Colonic mucosa (tissue), 4 donors: ENCODE measurements at regions not wholly inside any gene's neighbourhood (a gene's known extent, or its start where the extent isn't known, plus 50 kb on each side); places are given as distances from the start of the nearest gene placed in this dataset.

Experiments used
- DNase-seq: peaks from one replicate; pipeline ENCODE4 v3.0.0-alpha.2; 2020
- H3K27ac ChIP-seq: fragments of 200-600 bp; one replicate; pipeline ENCODE4 v1.8.0; 2021
- H3K27me3 ChIP-seq: fragments of 200-600 bp; one replicate; pipeline ENCODE4 v1.8.0; 2021
- H3K36me3 ChIP-seq: fragments of 200-600 bp; one replicate; pipeline ENCODE4 v1.8.0; 2021
- H3K4me1 ChIP-seq: fragments of 200-600 bp; one replicate; pipeline ENCODE4 v1.8.0; 2021; ENCODE audit warnings: mild to moderate bottlenecking
- H3K4me3 ChIP-seq: fragments of 200-600 bp; one replicate; pipeline ENCODE4 v1.8.0; 2021
- H3K9ac ChIP-seq, 2 donors: one replicate each; pipeline ENCODE4 v1.7.0; 2013; ENCODE audit warnings: control low read depth in 2 of 2, low read depth in 2 of 2, low read length in 2 of 2
- H3K9me3 ChIP-seq: fragments of 200-600 bp; one replicate; pipeline ENCODE4 v1.8.0; 2021
- intact Hi-C: fragments of 100-400 bp; cut with DNase I; formaldehyde crosslinking; loops from one replicate; pipeline ENCODE4 v1.14.1; 2022
- TF ChIP-seq, protein P1 (sequence below): fragments of 200-600 bp; IDR thresholded peaks from one replicate; pipeline ENCODE4 v1.8.0; 2022; ENCODE audit warnings: antibody characterized with exemption, mild to moderate bottlenecking
- donor health status: healthy.
- donor health status: DM: no; HTN: no; CAD: no.
- donor health status: DM: no; HTN: no; CAD: no.

DNA sequence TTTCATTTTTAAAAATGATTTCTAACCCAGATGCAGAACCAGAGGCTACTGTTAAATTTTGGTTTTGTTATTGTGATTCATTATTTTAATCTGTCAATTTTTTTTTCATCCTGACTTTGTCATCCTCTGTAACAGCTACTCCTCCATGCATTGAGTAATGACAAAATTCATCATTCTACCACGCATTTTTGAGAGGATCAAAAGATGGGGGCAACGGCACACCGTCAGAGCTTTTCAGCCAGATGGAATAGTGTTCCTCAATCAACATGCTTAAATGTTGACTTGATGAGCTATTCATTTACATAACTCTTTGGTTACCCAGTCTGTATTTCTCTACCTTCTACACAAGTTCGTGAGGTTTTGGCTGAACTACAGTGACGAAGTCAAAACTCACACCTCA, 486.3 kb downstream of the EFNB2 start:
- Histone ChIP-seq H3K9ac (no peak overlapping the region), H3K27me3 (no peaks in the 10 kb centered on the region), H3K4me3 (no peak overlapping the region), H3K36me3 (no peaks in the 10 kb centered on the region), H3K4me1 (no peaks in the 10 kb centered on the region), H3K9me3 (no peaks in the 10 kb centered on the region), H3K27ac (no peak overlapping the region)
- TF ChIP-seq, protein P1, sequence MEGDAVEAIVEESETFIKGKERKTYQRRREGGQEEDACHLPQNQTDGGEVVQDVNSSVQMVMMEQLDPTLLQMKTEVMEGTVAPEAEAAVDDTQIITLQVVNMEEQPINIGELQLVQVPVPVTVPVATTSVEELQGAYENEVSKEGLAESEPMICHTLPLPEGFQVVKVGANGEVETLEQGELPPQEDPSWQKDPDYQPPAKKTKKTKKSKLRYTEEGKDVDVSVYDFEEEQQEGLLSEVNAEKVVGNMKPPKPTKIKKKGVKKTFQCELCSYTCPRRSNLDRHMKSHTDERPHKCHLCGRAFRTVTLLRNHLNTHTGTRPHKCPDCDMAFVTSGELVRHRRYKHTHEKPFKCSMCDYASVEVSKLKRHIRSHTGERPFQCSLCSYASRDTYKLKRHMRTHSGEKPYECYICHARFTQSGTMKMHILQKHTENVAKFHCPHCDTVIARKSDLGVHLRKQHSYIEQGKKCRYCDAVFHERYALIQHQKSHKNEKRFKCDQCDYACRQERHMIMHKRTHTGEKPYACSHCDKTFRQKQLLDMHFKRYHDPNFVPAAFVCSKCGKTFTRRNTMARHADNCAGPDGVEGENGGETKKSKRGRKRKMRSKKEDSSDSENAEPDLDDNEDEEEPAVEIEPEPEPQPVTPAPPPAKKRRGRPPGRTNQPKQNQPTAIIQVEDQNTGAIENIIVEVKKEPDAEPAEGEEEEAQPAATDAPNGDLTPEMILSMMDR, result no peak
- intact Hi-C loops, result no loop called here
- no peak for DNase-seq

DNA sequence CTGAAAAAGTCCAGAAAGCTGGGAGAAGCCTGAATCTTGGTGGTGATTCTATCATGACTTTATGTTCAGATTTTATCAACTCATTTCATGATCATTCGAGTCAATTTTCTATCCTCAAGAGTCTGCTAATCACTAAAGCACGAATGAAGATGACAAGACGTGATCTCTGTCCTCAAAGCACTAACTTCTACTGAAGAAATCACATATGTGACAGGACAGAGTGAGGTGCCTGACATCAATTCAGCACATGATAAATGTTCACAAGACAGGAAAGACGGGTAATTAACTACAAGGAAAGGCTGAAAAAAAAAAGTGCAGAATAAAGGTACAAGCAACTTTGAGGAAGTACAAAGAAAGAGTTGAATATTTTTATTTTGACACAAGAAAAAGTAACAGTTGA, 487.1 kb downstream of the EFNB2 start:
- H3K4me1 ChIP-seq, result no peaks in the 10 kb centered on the region
- no peak overlapping the region for H3K4me3 ChIP-seq
- no peak overlapping the region for H3K9ac ChIP-seq
- intact Hi-C loops, result no loop called here
- H3K27ac ChIP-seq, result no peak overlapping the region
- DNase-seq, result no peak
- no peaks in the 10 kb centered on the region for H3K27me3 ChIP-seq
- H3K9me3 ChIP-seq, result no peaks in the 10 kb centered on the region
- TF ChIP-seq, protein P1, result no peak
- H3K36me3 ChIP-seq, result no peaks in the 10 kb centered on the region

DNA sequence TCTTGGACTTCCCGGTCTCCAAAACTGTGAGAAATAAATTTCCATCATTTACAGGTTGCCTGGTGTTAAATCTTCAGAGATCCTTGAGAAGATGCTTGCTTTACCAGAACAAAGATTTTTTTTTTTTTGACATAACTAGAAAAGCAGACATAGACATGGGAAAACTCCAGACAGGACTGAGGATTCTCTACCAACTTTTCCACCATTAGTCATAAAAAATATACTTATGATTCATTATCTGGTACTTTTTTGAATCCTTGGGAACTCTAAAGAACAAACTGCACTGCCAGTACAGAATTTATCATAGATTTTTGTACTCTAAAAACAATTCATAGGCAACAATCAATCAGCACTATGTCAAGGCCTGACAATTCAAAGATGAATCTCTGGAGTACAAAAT, 487.6 kb downstream of the EFNB2 start:
- DNase-seq, result no peak
- H3K27me3 ChIP-seq, result no peaks in the 10 kb centered on the region
- intact Hi-C loops, result no loop called here
- H3K9ac ChIP-seq, result no peak overlapping the region
- no peaks in the 10 kb centered on the region for H3K9me3 ChIP-seq
- H3K4me3 ChIP-seq, result no peak overlapping the region
- H3K36me3 ChIP-seq, result no peaks in the 10 kb centered on the region
- no peak overlapping the region for H3K27ac ChIP-seq
- H3K4me1 ChIP-seq, result no peaks in the 10 kb centered on the region
- TF ChIP-seq, protein P1, result no peak

DNA sequence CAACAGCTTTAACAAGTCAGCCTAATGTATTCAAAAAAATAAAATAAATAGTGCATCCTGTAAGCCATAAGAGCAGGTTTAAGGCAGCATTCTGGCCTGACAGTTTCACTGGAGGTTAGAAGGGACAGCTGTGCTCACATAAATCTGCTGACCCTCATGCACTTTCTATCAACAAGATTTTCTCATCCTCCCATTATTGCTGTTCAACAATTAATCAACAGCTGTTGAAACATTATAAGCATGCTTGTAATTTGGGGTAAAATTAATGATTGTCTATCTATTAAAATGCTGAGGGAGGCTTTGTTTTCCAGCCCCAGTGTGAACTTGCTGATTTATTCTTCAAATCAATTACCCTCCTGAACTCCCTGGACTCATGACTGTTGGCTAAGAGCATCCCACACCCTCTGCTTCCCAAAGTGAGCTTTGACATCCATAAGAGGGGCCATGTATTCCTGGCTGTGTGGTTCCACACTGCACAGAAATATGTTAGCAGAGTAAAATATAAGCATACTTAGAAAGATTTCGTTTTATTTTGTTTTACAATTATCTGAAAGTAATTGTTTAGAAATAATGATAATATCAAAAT, 492.4 kb downstream of the EFNB2 start:
- DNase-seq, result no peak
- Histone ChIP-seq H3K4me3 (no peak overlapping the region), H3K36me3 (no peaks in the 10 kb centered on the region), H3K4me1 (no peaks in the 10 kb centered on the region), H3K9me3 (no peaks in the 10 kb centered on the region), H3K27ac (no peak overlapping the region), H3K27me3 (no peaks in the 10 kb centered on the region), H3K9ac (no peak overlapping the region)
- intact Hi-C loops, result no loop called here
- TF ChIP-seq, protein P1, result no peak

DNA sequence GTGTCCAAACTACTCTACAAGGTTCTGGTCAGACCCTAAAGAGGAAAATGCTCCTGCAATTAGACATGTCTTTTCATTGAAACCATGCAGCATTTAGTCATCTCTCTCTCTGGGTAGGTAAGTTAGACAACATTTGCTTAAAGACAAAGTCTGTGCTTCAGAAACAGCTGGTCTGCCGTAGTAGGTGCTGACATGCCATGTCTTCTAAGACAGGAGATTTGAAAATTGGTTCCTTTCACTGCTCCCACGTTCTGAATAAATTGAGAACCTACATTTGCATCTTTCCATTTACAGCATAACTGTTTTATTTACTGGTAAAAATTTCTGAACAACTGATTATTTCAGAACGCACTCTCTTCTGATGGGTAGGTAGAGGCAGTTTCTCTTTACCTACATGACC, 494.0 kb downstream of the EFNB2 start:
- Histone ChIP-seq H3K9ac (no peak overlapping the region), H3K9me3 (no peaks in the 10 kb centered on the region), H3K27ac (no peak overlapping the region), H3K4me3 (no peak overlapping the region), H3K27me3 (no peaks in the 10 kb centered on the region), H3K36me3 (no peaks in the 10 kb centered on the region), H3K4me1 (no peaks in the 10 kb centered on the region)
- intact Hi-C loops, result no loop called here
- DNase-seq, result no peak
- TF ChIP-seq, protein P1, result no peak
